B cell (primary cell): ENCODE measurements at regions not wholly inside any gene's neighbourhood (a gene's known extent, or its start where the extent isn't known, plus 50 kb on each side); places are given as distances from the start of the nearest gene placed in this dataset.

Experiments
- ATAC-seq: fragments of 200-7000 bp; cut with Tn5 transposase; one replicate; pipeline ENCODE4 v1.10.0; 2021; ENCODE audit warnings: low read depth, mild to moderate bottlenecking, moderate number of reproducible peaks, moderate library complexity
- CTCF ChIA-PET: fragments of 350-600 bp; sonication (Branson Sonifier 250); formaldehyde crosslinking; loops from one replicate; lab custom pipeline; 2021; ENCODE audit warnings: antibody characterized with exemption, inconsistent platforms; lab: Charles Lee
- POLR2A ChIA-PET: fragments of 350-600 bp; sonication (Branson Sonifier 250); formaldehyde crosslinking; loops from one replicate; lab custom pipeline; 2021; ENCODE audit warnings: antibody characterized with exemption; lab: Charles Lee
- DNase-seq: peaks from one replicate; pipeline ENCODE4 v3.0.0; 2013
- H2AFZ ChIP-seq: 2 replicates; pipeline ENCODE4 v1.6.1; 2012; ENCODE audit warnings: mild to moderate bottlenecking, low read depth, low read length; ENCODE audit not compliant: insufficient read depth, poor library complexity, severe bottlenecking
- H3K27ac ChIP-seq, 2 donors: 1 replicate in 1 of 2; 2 replicates in 1 of 2; pipeline ENCODE4 v1.5.1; 2012 to 2013; ENCODE audit warnings: low read length in 2 of 2, mild to moderate bottlenecking in 2 of 2, moderate library complexity in 1 of 2
- H3K27me3 ChIP-seq, 4 experiments: fragments of 200-600 bp in 1 of 4; sonication (generic) in 1 of 4; replicated peaks in 1 of 4; 1 replicate in 2 of 4; 2 replicates in 2 of 4; pipeline versions ENCODE4 v1.6.1 to v1.7.0; 2013 to 2016; ENCODE audit warnings: low read length in 3 of 4, mild to moderate bottlenecking in 2 of 4, mixed read lengths in 1 of 4, moderate library complexity in 1 of 4; ENCODE audit not compliant: insufficient read depth in 4 of 4, control insufficient read depth in 3 of 4; ENCODE audit errors: control extremely low read depth in 1 of 4
- H3K36me3 ChIP-seq, 2 experiments: replicated peaks in 1 of 2; 1 replicate in 1 of 2; 2 replicates in 1 of 2; pipeline versions ENCODE4 v1.6.1 to v1.7.1; 2013; ENCODE audit warnings: low read length in 1 of 2; ENCODE audit not compliant: insufficient read depth in 2 of 2, control insufficient read depth in 1 of 2; ENCODE audit errors: control extremely low read depth in 1 of 2, extremely low read depth in 1 of 2
- H3K4me1 ChIP-seq, 2 donors: fragments of 200-600 bp in 1 of 2; sonication (generic) in 1 of 2; 1 replicate in 1 of 2; 2 replicates in 1 of 2; pipeline versions ENCODE4 v1.5.1 to v1.6.1; 2013 to 2017; ENCODE audit warnings: low read length in 2 of 2; ENCODE audit not compliant: control insufficient read depth in 2 of 2, insufficient read depth in 2 of 2
- H3K4me2 ChIP-seq: replicated peaks from 2 replicates; pipeline ENCODE3; 2012; ENCODE audit warnings: mild to moderate bottlenecking, low read depth, low read length; ENCODE audit not compliant: poor library complexity, severe bottlenecking
- H3K4me3 ChIP-seq, 5 experiments: fragments of 200-600 bp in 1 of 5; sonication (generic) in 1 of 5; 1 replicate in 3 of 5; 2 replicates in 2 of 5; pipeline versions ENCODE4 v1.5.1 to v1.7.0; 2011 to 2016; ENCODE audit warnings: low read length in 4 of 5, mild to moderate bottlenecking in 4 of 5, low read depth in 2 of 5, control low read depth in 1 of 5, moderate library complexity in 1 of 5; ENCODE audit not compliant: insufficient read depth in 1 of 5; ENCODE audit errors: control extremely low read depth in 1 of 5, extremely low read depth in 1 of 5
- H3K79me2 ChIP-seq: fragments of 200-600 bp; sonication (generic); one replicate; pipeline ENCODE4 v1.6.0; 2016; ENCODE audit warnings: low read length; ENCODE audit not compliant: control insufficient read depth, insufficient read depth
- H3K9ac ChIP-seq: fragments of 200-600 bp; sonication (generic); 2 replicates; pipeline ENCODE4 v1.6.1; 2017; ENCODE audit warnings: mild to moderate bottlenecking, low read length, moderate library complexity
- H3K9me3 ChIP-seq, 3 donors: one replicate each; pipeline versions ENCODE4 v1.6.1 to v1.7.1; 2013; ENCODE audit warnings: low read length in 2 of 3; ENCODE audit not compliant: control insufficient read depth in 2 of 3, insufficient read depth in 1 of 3; ENCODE audit errors: control extremely low read depth in 1 of 3
- H4K20me1 ChIP-seq: 2 replicates; pipeline ENCODE4 v1.6.0; 2012; ENCODE audit warnings: mild to moderate bottlenecking, low read length; ENCODE audit not compliant: insufficient read depth, control insufficient read depth, poor library complexity, severe bottlenecking
- H3K27ac Mint-ChIP-seq: one replicate; pipeline ENCODE4 v1.8.0; 2021; ENCODE audit warnings: mixed read lengths
- H3K27me3 Mint-ChIP-seq: one replicate; pipeline ENCODE4 v1.8.0; 2021; ENCODE audit warnings: mixed read lengths
- H3K4me1 Mint-ChIP-seq: one replicate; pipeline ENCODE4 v1.8.0; 2021; ENCODE audit warnings: mixed read lengths
- H3K4me3 Mint-ChIP-seq: one replicate; pipeline ENCODE4 v1.8.0; 2021; ENCODE audit warnings: mixed read lengths
- H3K9me3 Mint-ChIP-seq: one replicate; pipeline ENCODE4 v1.8.0; 2022; ENCODE audit warnings: mixed read lengths; ENCODE audit not compliant: insufficient read depth
- CTCF ChIP-seq: fragments of 200-600 bp; IDR thresholded peaks from one replicate; pipeline ENCODE4 v1.8.0; 2022; ENCODE audit warnings: antibody characterized with exemption, mild to moderate bottlenecking
- EZH2 ChIP-seq: IDR thresholded peaks from 2 replicates; pipeline ENCODE4 v1.6.1; 2012; ENCODE audit warnings: borderline replicate concordance, low read depth, mild to moderate bottlenecking, moderate library complexity, low read length; ENCODE audit not compliant: insufficient read depth, poor library complexity, severe bottlenecking
- WGBS: methylation state at CpG from one replicate; pipeline ENCODE4 v1.1.5; 2013; ENCODE audit warnings: missing lambda C conversion rate; ENCODE audit not compliant: insufficient coverage; 5-methylcytosine and 5-hydroxymethylcytosine counted together
- intact Hi-C: fragments of 100-400 bp; cut with micrococcal nuclease; formaldehyde crosslinking; loops from one replicate; pipeline ENCODE4 v1.10.0; 2022

- H3K36me3 ChIP-seq: no peaks in the 10 kb centered on the region
- CTCF ChIA-PET: no interaction called here
- no peak overlapping the region for H2AFZ ChIP-seq
- Mint-ChIP-seq H3K27ac (no peak overlapping the region), H3K4me3 (no peak overlapping the region), H3K4me1 (no peaks in the 10 kb centered on the region), H3K27me3 (peaks cover 9% of the 10 kb centered on the region), H3K9me3 (no peaks in the 10 kb centered on the region)
- POLR2A ChIA-PET: no interaction called here
- no peak overlapping the region for H3K27ac ChIP-seq
- no peaks in the 10 kb centered on the region for H3K79me2 ChIP-seq
- no peaks in the 10 kb centered on the region for H4K20me1 ChIP-seq
- WGBS: 13% methylated on average over 1 of the region's 2 CpGs
- H3K9ac ChIP-seq: no peak overlapping the region
- no peak overlapping the region for H3K4me2 ChIP-seq
- H3K4me3 ChIP-seq: no peak overlapping the region
- no peaks in the 10 kb centered on the region for H3K4me1 ChIP-seq
- no peaks in the 10 kb centered on the region for H3K9me3 ChIP-seq
- no peaks in the 10 kb centered on the region for H3K27me3 ChIP-seq
- DNase-seq: no peak
- intact Hi-C loops: no loop called here
- ATAC-seq: no peak
- TF ChIP-seq CTCF (no peak), EZH2 (no peak)
Observed at GRCh38 chr14:35986219-35986573, 160.1 kb downstream of the BRMS1L start.

GRCh38 chr14:35985474-35986218, 159.5 kb downstream of the BRMS1L start:
- Histone ChIP-seq H3K36me3 (no peaks in the 10 kb centered on the region), H3K79me2 (no peaks in the 10 kb centered on the region), H3K9me3 (no peaks in the 10 kb centered on the region), H3K4me3 (no peak overlapping the region), H3K4me2 (no peak overlapping the region), H3K27ac (no peak overlapping the region), H3K4me1 (no peaks in the 10 kb centered on the region), H2AFZ (no peak overlapping the region), H3K27me3 (no peaks in the 10 kb centered on the region), H4K20me1 (no peaks in the 10 kb centered on the region), H3K9ac (no peak overlapping the region)
- no CpG with 5 or more reads among the region's 5 CpGs for WGBS
- peaks cover 5% of the 10 kb centered on the region for H3K27me3 Mint-ChIP-seq
- DNase-seq: no peak
- ATAC-seq: no peak
- ChIA-PET POLR2A (no interaction called here), CTCF (no interaction called here)
- no peak for TF ChIP-seq EZH2
- TF ChIP-seq CTCF: no peak
- no peaks in the 10 kb centered on the region for H3K4me1 Mint-ChIP-seq
- H3K27ac Mint-ChIP-seq: no peak overlapping the region
- no peak overlapping the region for H3K4me3 Mint-ChIP-seq
- intact Hi-C loops: no loop called here
- H3K9me3 Mint-ChIP-seq: no peaks in the 10 kb centered on the region
